K562 (cell line): ENCODE measurements at regions not wholly inside any gene's neighbourhood (a gene's known extent, or its start where the extent isn't known, plus 50 kb on each side); places are given as distances from the start of the nearest gene placed in this dataset.
"Not testable (repeated sequence)": the region's sequence is repeated elsewhere in the genome, so short reads cannot be mapped to it uniquely, and the experiment has no call there.

Source experiments
- CBFA2T2 ChIP-seq: fragments of 450-650 bp; conservative IDR thresholded peaks from 2 replicates; pipeline ENCODE4 v1.6.1; 2017; ENCODE audit warnings: mild to moderate bottlenecking
- CREM ChIP-seq: IDR thresholded peaks from 2 replicates; pipeline ENCODE4 v1.6.1; 2014; ENCODE audit warnings: antibody characterized with exemption, low read depth
- DMBX1 ChIP-seq: fragments of 250-450 bp; sonication (Bioruptor Pico); IDR thresholded peaks from 2 replicates; pipeline ENCODE4 v1.8.0; 2022; ENCODE audit warnings: inconsistent platforms, mild to moderate bottlenecking, moderate library complexity, borderline replicate concordance
- DPF2 ChIP-seq: fragments of 450-650 bp; IDR thresholded peaks from 2 replicates; pipeline ENCODE4 v1.6.1; 2016
- EP300 ChIP-seq: IDR thresholded peaks from 2 replicates; pipeline ENCODE4 v1.6.1; 2012; ENCODE audit warnings: low read length, improper control_type of control experiment
- ESRRA ChIP-seq: fragments of 450-650 bp; IDR thresholded peaks from 2 replicates; pipeline ENCODE4 v1.6.1; 2014; ENCODE audit warnings: low read depth, mild to moderate bottlenecking, moderate library complexity, borderline replicate concordance
- HDAC8 ChIP-seq: fragments of 450-650 bp; IDR thresholded peaks from 2 replicates; pipeline ENCODE4 v1.6.1; 2016; ENCODE audit warnings: mild to moderate bottlenecking, missing genetic modification characterization, moderate library complexity, missing compliant biosample characterization
- KLF1 ChIP-seq: fragments of 450-650 bp; IDR thresholded peaks from 2 replicates; pipeline ENCODE4 v1.6.1; 2016; ENCODE audit warnings: missing genetic modification characterization, missing compliant biosample characterization
- KLF16 ChIP-seq: IDR thresholded peaks from 2 replicates; pipeline ENCODE4 v1.6.1; 2016; ENCODE audit warnings: antibody characterized with exemption
- LEF1 ChIP-seq: fragments of 450-650 bp; IDR thresholded peaks from 2 replicates; pipeline ENCODE4 v1.6.1; 2016; ENCODE audit warnings: mild to moderate bottlenecking
- MAZ ChIP-seq, 2 experiments: fragments of 450-650 bp in 1 of 2; sonication (generic) in 1 of 2; formaldehyde crosslinking; IDR thresholded peaks in 1 of 2; conservative IDR thresholded peaks in 1 of 2; 2 replicates each; pipeline versions ENCODE4 v1.4.0 to v1.5.0; 2020; ENCODE audit warnings: mild to moderate bottlenecking in 1 of 2, missing genetic modification reagents in 1 of 2
- NCOA1 ChIP-seq: fragments of 450-650 bp; IDR thresholded peaks from 2 replicates; pipeline ENCODE4 v1.6.1; 2016; ENCODE audit warnings: low read depth
- NRF1 ChIP-seq, 2 experiments: fragments of 450-650 bp; IDR thresholded peaks in 1 of 2; conservative IDR thresholded peaks in 1 of 2; 2 replicates each; pipeline ENCODE4 v1.6.1; 2014; ENCODE audit warnings: mild to moderate bottlenecking in 2 of 2
- POLR2A ChIP-seq: fragments of 450-650 bp; conservative IDR thresholded peaks from 2 replicates; pipeline ENCODE4 v1.6.1; 2016
- POLR2G ChIP-seq: fragments of 200-400 bp; formaldehyde crosslinking; IDR thresholded peaks from 2 replicates; pipeline ENCODE4 v1.6.1; 2017; ENCODE audit warnings: low read depth, mild to moderate bottlenecking, antibody characterized with exemption, low read length, moderate library complexity
- RNF2 ChIP-seq: sonication (generic); IDR thresholded peaks from 2 replicates; pipeline ENCODE4 v1.6.1; 2016
- SMAD3 ChIP-seq: fragments of 450-650 bp; formaldehyde crosslinking; conservative IDR thresholded peaks from 2 replicates; pipeline ENCODE4 v1.4.0; 2020; ENCODE audit warnings: mild to moderate bottlenecking
- SMAD4 ChIP-seq: fragments of 250-450 bp; sonication (Bioruptor Pico); conservative IDR thresholded peaks from 2 replicates; pipeline ENCODE4 v1.8.0; 2021; ENCODE audit warnings: inconsistent platforms, mild to moderate bottlenecking, moderate library complexity
- SMARCA4 ChIP-seq: fragments of 450-650 bp; IDR thresholded peaks from 2 replicates; pipeline ENCODE4 v1.6.1; 2016
- SUPT5H ChIP-seq: fragments of 450-650 bp; IDR thresholded peaks from 2 replicates; pipeline ENCODE4 v1.6.1; 2016
- TAL1 ChIP-seq: fragments of 450-650 bp; IDR thresholded peaks from 2 replicates; pipeline ENCODE4 v1.6.1; 2016; ENCODE audit warnings: mild to moderate bottlenecking
- TEAD4 ChIP-seq, 2 experiments: sonication (generic) in 1 of 2; formaldehyde crosslinking in 1 of 2; IDR thresholded peaks; 2 replicates each; pipeline versions ENCODE4 v1.6.1 to v1.8.0; 2012 to 2022; ENCODE audit warnings: borderline replicate concordance in 1 of 2, inconsistent platforms in 1 of 2, low read length in 1 of 2, mild to moderate bottlenecking in 1 of 2, missing genetic modification reagents in 1 of 2
- TRIM24 ChIP-seq, 2 experiments: fragments of 450-650 bp; IDR thresholded peaks; 2 replicates each; pipeline ENCODE4 v1.6.1; 2016
- YY1 ChIP-seq, 3 experiments: IDR thresholded peaks; 2 replicates each; pipeline ENCODE4 v1.6.1; 2011; ENCODE audit warnings: low read length in 2 of 3, mild to moderate bottlenecking in 2 of 3, moderate library complexity in 2 of 3, borderline replicate concordance in 1 of 3, control low read depth in 1 of 3, low read depth in 1 of 3; ENCODE audit not compliant: insufficient read depth in 3 of 3, insufficient replicate concordance in 2 of 3, control insufficient read depth in 1 of 3, insufficient read length in 1 of 3; ENCODE audit errors: extremely low read depth in 1 of 3
- ZBTB17 ChIP-seq: fragments of 450-650 bp; formaldehyde crosslinking; IDR thresholded peaks from 2 replicates; pipeline ENCODE4 v1.4.0; 2020; ENCODE audit warnings: mild to moderate bottlenecking
- ZBTB9 ChIP-seq: fragments of 450-650 bp; formaldehyde crosslinking; IDR thresholded peaks from 2 replicates; pipeline ENCODE4 v1.4.0; 2020; ENCODE audit warnings: mild to moderate bottlenecking, moderate library complexity
- ZNF644 ChIP-seq: fragments of 200-800 bp; sonication (Bioruptor generic); IDR thresholded peaks from 2 replicates; pipeline ENCODE4 v1.6.1; 2016; ENCODE audit warnings: low read depth, missing genetic modification characterization, missing compliant biosample characterization
- ZNF76 ChIP-seq: fragments of 250-450 bp; sonication (Bioruptor Pico); IDR thresholded peaks from 2 replicates; pipeline ENCODE4 v1.4.0; 2020; ENCODE audit warnings: mild to moderate bottlenecking, moderate library complexity, borderline replicate concordance

DNA sequence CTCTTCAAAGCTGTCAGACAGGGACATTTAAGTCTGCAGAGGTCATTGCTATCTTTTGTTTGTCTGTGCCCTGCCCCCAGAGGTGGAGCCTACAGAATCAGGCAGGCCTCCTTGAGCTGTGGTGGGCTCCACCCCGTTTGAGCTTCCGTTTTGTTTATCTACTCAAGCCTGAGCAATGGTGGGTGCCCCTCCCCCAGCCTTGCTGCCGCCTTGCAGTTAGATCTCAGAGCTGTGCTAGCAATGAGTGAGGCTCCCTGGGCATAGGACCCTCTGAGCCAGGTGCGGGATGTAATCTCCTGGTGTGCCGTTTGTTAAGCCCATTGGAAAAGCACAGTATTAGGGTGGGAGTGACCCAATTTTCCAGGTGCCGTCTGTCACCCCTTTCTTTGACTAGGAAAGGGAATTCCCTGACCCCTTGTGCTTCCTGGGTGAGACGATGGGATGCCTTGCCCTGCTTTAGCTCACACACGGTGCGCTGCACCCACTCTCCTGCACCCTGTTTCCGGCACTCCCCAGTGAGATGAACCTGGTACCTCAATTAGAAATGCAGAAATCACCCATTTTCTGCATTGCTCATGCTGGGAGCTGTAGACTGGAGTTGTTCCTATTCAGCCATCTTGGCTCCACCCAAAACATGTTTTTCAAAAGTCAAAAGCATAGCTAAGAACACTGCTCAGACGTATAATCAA, 244.7 kb downstream of the CENPC start (continued):
- TF ChIP-seq KLF16, result 0 out of 2 replicates have a peak, but pooled peaks have one; percentile 30
- TF ChIP-seq LEF1, result peak; percentile 81
- 0 out of 4 replicates have a peak, but pooled peaks of 1 of the 2 experiments have one; percentile 34 for TF ChIP-seq TRIM24 (IDR thresholded peaks at IDR 0.05)
- TF ChIP-seq NRF1 (conservative IDR thresholded peaks at IDR 0.05 in 1 of 2, IDR thresholded peaks at IDR 0.05 in 1 of 2), result peak; percentile 26 to 37; a peak in 1 of 4 replicates
- peak; percentile 39; the same call in 1 of the 2 replicates for TF ChIP-seq KLF1 (tag)
- peak; percentile 59 for TF ChIP-seq CBFA2T2
- TF ChIP-seq POLR2G, result peak; percentile 50; the same call in 1 of the 2 replicates
- 0 out of 2 replicates have a peak, but pooled peaks have one; percentile 34 for TF ChIP-seq HDAC8 (tag)
- peak; percentile 36; the same call in 1 of the 2 replicates for TF ChIP-seq EP300
- TF ChIP-seq CREM, result 0 out of 2 replicates have a peak, but pooled peaks have one; percentile 8
- peak in 1 of 3 experiments; percentile 75 for TF ChIP-seq YY1 (IDR thresholded peaks at IDR 0.05; ENCODE audit: borderline replicate concordance in 1 of 3, control insufficient read depth in 1 of 3, extremely low read depth in 1 of 3, insufficient read depth in 3 of 3, insufficient read length in 1 of 3, insufficient replicate concordance in 2 of 3, low read depth in 1 of 3, low read length in 2 of 3)
- peak; percentile 41; the same call in 1 of the 2 replicates for TF ChIP-seq ZNF644
- TF ChIP-seq TEAD4 (IDR thresholded peaks at IDR 0.05; ENCODE audit: low read length), result 0 out of 2 replicates have a peak, but pooled peaks have one; percentile 32
- TF ChIP-seq TEAD4 (CRISPR knock-in tag; IDR thresholded peaks at IDR 0.05; ENCODE audit: borderline replicate concordance), result not testable (repeated sequence)
- TF ChIP-seq SMAD3 (CRISPR knock-in tag), result 0 out of 2 replicates have a peak, but pooled peaks have one; percentile 36
- peak; percentile 49; the same call in 1 of the 2 replicates for TF ChIP-seq SUPT5H
- peak; percentile 66 for TF ChIP-seq RNF2
- peak; percentile 17; the same call in 1 of the 2 replicates for TF ChIP-seq NCOA1
- TF ChIP-seq SMARCA4, result 0 out of 2 replicates have a peak, but pooled peaks have one; percentile 29
- TF ChIP-seq ESRRA, result peak; percentile 56; the same call in 1 of the 2 replicates
- peak; percentile 36; the same call in 1 of the 2 replicates for TF ChIP-seq DPF2
- TF ChIP-seq TAL1, result peak; percentile 59
- 0 out of 2 replicates have a peak, but pooled peaks have one; percentile 43 for TF ChIP-seq ZBTB9
- TF ChIP-seq ZBTB17 (CRISPR knock-in tag), result peak; percentile 64; the same call in 1 of the 2 replicates
- peak in 1 of 2 experiments; percentile 21; a peak in 1 of 4 replicates for TF ChIP-seq MAZ (CRISPR knock-in tag; conservative IDR thresholded peaks at IDR 0.05 in 1 of 2, IDR thresholded peaks at IDR 0.05 in 1 of 2)
- TF ChIP-seq ZNF76 (CRISPR knock-in tag), result peak; percentile 52; the same call in 1 of the 2 replicates
- peak; percentile 45; the same call in 1 of the 2 replicates for TF ChIP-seq SMAD4 (CRISPR knock-in tag)
- TF ChIP-seq POLR2A, result peak; percentile 61
- 0 out of 2 replicates have a peak, but pooled peaks have one; percentile 22 for TF ChIP-seq DMBX1 (CRISPR knock-in tag)
